ENCODE measurements at regions not wholly inside any gene's neighbourhood (a gene's known extent, or its start where the extent isn't known, plus 50 kb on each side); places are given as distances from the start of the nearest gene placed in this dataset.
"Not testable (repeated sequence)": the region's sequence is repeated elsewhere in the genome, so short reads cannot be mapped to it uniquely, and the experiment has no call there.

DNA sequence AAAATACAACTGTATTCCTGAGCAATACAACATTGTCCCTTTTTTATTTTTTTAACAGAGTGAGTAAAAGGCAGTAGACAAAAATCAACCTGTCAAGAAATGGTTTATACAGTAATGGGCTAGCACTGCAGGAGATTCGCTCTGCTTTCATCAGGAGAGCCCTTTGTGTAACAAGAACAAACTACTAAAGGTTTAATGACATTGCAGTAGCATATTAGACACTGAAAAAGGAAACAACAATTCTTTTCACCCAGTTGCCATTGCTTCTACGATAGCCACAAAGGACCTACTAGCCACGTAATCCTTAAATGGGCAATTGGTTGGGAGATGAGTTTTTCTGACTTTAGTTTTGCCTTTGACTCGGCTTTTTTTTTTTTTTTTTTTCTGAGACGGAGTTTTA, 319.8 kb upstream of the TRPM3 start:
- Mint-ChIP-seq H3K4me3 (no peak overlapping the region), H3K36me3 (no peaks in the 10 kb centered on the region), H3K9me3 (no peaks in the 10 kb centered on the region), H3K27me3 (peaks cover 33% of the 10 kb centered on the region), H3K27ac (no peak overlapping the region), H3K4me1 (ENCODE audit: unreplicated experiment) (peaks cover 2% of the 10 kb centered on the region)
- DNase-seq (ENCODE audit: extremely low spot score, unreplicated experiment) = no peak
- TF ChIP-seq, protein P1, sequence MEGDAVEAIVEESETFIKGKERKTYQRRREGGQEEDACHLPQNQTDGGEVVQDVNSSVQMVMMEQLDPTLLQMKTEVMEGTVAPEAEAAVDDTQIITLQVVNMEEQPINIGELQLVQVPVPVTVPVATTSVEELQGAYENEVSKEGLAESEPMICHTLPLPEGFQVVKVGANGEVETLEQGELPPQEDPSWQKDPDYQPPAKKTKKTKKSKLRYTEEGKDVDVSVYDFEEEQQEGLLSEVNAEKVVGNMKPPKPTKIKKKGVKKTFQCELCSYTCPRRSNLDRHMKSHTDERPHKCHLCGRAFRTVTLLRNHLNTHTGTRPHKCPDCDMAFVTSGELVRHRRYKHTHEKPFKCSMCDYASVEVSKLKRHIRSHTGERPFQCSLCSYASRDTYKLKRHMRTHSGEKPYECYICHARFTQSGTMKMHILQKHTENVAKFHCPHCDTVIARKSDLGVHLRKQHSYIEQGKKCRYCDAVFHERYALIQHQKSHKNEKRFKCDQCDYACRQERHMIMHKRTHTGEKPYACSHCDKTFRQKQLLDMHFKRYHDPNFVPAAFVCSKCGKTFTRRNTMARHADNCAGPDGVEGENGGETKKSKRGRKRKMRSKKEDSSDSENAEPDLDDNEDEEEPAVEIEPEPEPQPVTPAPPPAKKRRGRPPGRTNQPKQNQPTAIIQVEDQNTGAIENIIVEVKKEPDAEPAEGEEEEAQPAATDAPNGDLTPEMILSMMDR (conservative IDR thresholded peaks at IDR 0.05) = no peak

DNA sequence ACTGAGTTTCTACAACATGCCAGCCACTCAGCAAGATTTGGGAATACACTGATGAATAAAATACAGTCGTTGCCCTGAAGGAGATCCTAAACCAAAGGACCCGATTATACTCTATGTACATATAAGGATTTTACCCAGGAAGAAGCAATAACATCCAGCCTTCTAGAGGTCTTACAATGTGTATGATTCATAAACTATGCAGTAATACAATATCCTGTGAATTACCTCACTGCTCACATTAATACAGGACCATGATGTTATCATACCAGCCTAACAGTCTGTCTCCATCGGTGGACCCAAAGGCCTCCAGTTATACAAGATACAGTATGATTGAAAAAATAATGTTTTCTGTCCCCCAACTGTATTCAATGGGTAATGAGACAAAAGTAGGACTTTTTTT, 310.5 kb upstream of the TRPM3 start:
- DNase-seq (ENCODE audit: extremely low spot score, unreplicated experiment) = no peak
- H3K36me3 Mint-ChIP-seq = no peaks in the 10 kb centered on the region
- no peaks in the 10 kb centered on the region for H3K9me3 Mint-ChIP-seq
- TF ChIP-seq, protein P1 (conservative IDR thresholded peaks at IDR 0.05) = no peak
- no peaks in the 10 kb centered on the region for H3K4me1 Mint-ChIP-seq (ENCODE audit: unreplicated experiment)
- no peak overlapping the region for H3K4me3 Mint-ChIP-seq
- no peak overlapping the region for H3K27ac Mint-ChIP-seq
- H3K27me3 Mint-ChIP-seq = peaks cover 5% of the 10 kb centered on the region

DNA sequence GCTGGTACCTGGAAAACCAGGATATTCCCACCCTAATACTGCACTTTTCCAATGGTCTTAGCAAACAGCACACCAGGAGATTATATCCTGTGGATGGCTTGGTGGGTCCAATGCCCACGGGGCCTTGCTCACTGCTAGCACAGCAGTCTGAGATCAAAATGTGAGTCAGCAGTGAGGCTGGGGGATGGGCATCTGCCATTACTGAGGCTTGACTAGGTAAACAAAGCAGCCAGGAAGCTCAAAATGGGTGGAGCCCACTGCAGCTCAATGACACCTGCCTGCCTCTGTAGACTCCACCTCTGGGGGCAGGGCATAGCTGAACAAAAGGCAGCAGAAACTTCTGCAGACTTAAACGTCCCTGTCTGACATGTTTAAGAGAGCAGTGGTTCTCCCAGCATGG, 285.9 kb upstream of the TRPM3 start:
- H3K27me3 Mint-ChIP-seq; H3K27ac Mint-ChIP-seq; H3K36me3 Mint-ChIP-seq; H3K9me3 Mint-ChIP-seq; DNase-seq (ENCODE audit: extremely low spot score, unreplicated experiment); H3K4me1 Mint-ChIP-seq (ENCODE audit: unreplicated experiment); H3K4me3 Mint-ChIP-seq: not testable (repeated sequence)

DNA sequence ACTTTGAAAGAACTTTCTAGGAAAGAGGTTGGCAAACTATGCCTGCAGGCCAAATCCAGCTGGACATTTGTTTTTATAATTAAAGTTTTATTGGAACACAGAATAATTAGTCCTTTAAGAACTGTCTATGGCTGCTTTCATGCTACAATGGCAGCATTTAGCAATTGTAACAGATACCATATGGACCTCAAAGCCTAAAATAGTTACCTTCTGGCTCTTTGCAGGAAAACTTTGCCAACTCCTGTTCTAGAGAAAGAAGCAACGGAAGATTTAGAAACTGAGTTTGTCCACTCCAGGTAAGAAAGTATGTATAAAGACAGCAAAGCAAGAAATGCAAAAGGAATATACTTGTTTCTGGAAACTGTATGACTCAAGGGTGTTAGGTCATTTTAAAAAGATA, 281.7 kb upstream of the TRPM3 start:
- Mint-ChIP-seq H3K4me1 (ENCODE audit: unreplicated experiment) (no peaks in the 10 kb centered on the region), H3K9me3 (no peaks in the 10 kb centered on the region), H3K4me3 (no peak overlapping the region), H3K36me3 (no peaks in the 10 kb centered on the region), H3K27me3 (no peaks in the 10 kb centered on the region), H3K27ac (no peak overlapping the region)
- no peak for DNase-seq (ENCODE audit: extremely low spot score, unreplicated experiment)
- TF ChIP-seq, protein P1 (conservative IDR thresholded peaks at IDR 0.05) = no peak

DNA sequence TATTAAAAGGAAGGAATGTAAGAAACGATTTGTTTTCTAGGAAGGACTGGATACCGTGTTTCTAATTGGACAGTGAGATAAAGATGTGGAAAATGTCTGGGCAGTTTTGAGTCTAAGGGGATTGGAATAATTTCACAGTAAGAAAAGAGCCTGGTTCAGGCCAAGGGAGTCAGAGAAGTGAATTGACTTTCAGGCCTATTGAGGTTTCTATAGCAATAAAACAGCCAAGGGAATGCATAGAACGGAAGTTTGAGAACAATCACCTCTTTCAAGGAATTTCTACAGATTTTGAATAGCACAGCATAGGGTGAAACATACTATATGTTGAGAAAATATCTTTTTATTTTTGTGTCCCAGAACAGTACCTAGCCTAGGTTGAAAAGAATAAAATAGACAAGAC, 271.6 kb upstream of the TRPM3 start:
- H3K4me1 Mint-ChIP-seq (ENCODE audit: unreplicated experiment) = no peaks in the 10 kb centered on the region
- no peaks in the 10 kb centered on the region for H3K36me3 Mint-ChIP-seq
- no peaks in the 10 kb centered on the region for H3K9me3 Mint-ChIP-seq
- TF ChIP-seq, protein P1 (conservative IDR thresholded peaks at IDR 0.05) = no peak
- no peak for DNase-seq (ENCODE audit: extremely low spot score, unreplicated experiment)
- H3K27ac Mint-ChIP-seq = no peak overlapping the region
- no peaks in the 10 kb centered on the region for H3K27me3 Mint-ChIP-seq
- no peak overlapping the region for H3K4me3 Mint-ChIP-seq

DNA sequence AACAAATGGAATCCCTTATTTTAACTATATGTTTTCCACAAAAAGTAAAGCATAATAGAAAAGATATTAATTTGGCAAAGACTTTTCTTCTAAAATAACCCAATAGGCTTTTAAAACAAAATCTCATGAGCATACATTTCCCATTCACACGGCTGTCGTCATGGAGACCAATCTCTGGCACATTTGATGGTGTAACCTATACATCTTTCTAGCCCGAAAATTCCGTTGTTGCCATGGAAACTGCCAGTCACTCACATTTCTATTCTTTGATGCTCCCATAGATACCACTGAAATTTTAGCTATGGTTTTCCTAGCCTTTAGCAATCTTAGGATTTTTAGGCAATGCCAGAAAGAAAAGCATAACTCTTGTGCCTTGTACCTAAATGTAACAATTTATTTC, 262.9 kb upstream of the TRPM3 start:
- Mint-ChIP-seq H3K4me3 (no peak overlapping the region), H3K9me3 (no peaks in the 10 kb centered on the region), H3K27me3 (no peaks in the 10 kb centered on the region), H3K4me1 (ENCODE audit: unreplicated experiment) (no peaks in the 10 kb centered on the region), H3K27ac (no peak overlapping the region), H3K36me3 (no peaks in the 10 kb centered on the region)
- TF ChIP-seq, protein P1 (conservative IDR thresholded peaks at IDR 0.05) = no peak
- DNase-seq (ENCODE audit: extremely low spot score, unreplicated experiment) = no peak

All from type B pancreatic cell (in vitro differentiated cells).